ENCODE measurements at regions not wholly inside any gene's neighbourhood (a gene's known extent, or its start where the extent isn't known, plus 50 kb on each side); places are given as distances from the start of the nearest gene placed in this dataset.

DNA sequence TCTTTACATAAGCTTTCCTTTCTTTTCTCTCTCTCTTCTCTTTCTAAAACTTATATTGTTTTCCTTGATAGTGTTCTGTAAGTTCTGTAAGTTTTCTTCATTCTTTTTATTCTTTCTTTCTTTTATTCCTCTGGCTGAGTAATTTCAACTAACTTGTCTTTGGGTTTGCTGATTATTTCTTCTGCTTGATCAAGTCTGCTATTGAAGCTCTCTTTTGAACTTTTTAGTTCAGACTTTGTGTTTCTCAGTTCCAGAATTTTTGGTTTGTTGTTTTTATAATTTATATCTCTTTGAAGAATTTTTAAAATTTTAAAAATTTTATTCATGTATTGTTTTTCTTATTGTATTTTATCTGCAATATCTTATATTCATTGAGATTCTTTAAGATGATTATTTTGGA, 795.8 kb upstream of the SALL3 start:
- no peaks in the 10 kb centered on the region for H3K27me3 Mint-ChIP-seq
- intact Hi-C loops (cut with micrococcal nuclease): no loop called here
- POLR2A ChIA-PET: no interaction called here
- no peaks in the 10 kb centered on the region for H3K36me3 Mint-ChIP-seq
- no peak overlapping the region for H3K27ac Mint-ChIP-seq
- H3K4me1 Mint-ChIP-seq (ENCODE audit: low read depth): no peaks in the 10 kb centered on the region
- DNase-seq: no peak
- H3K9me3 Mint-ChIP-seq: peaks cover 24% of the 10 kb centered on the region
- CTCF ChIA-PET: no interaction called here
- no peak overlapping the region for H3K4me3 Mint-ChIP-seq

DNA sequence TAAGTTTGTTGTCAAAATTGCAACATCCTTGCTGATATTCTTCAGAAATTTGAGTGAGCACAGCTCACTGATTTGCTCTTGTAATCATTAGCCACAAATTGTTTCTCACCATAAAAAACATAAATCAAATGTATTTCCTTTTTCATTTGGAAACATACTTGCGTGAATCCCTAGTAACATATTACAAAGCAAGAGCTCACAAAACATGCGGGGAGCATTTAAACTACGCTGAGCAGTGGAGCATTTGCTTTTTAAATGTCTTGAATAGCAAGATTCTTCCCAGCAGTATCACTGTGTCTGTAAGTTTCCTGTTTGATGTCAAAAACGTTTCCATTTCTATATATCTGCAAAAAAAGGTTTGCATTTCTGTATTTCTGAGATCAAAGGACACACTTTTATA, 788.3 kb upstream of the SALL3 start:
- CTCF ChIA-PET: no interaction called here
- peaks cover 5% of the 10 kb centered on the region for H3K9me3 Mint-ChIP-seq
- no peaks in the 10 kb centered on the region for H3K36me3 Mint-ChIP-seq
- no peaks in the 10 kb centered on the region for H3K27me3 Mint-ChIP-seq
- no peaks in the 10 kb centered on the region for H3K4me1 Mint-ChIP-seq (ENCODE audit: low read depth)
- H3K27ac Mint-ChIP-seq: no peak overlapping the region
- no peak for DNase-seq
- POLR2A ChIA-PET: no interaction called here
- H3K4me3 Mint-ChIP-seq: no peak overlapping the region
- intact Hi-C loops (cut with micrococcal nuclease): no loop called here

- no peak overlapping the region for H3K4me3 Mint-ChIP-seq
- POLR2A ChIA-PET: no interaction called here
- H3K4me1 Mint-ChIP-seq (ENCODE audit: low read depth): no peaks in the 10 kb centered on the region
- no peaks in the 10 kb centered on the region for H3K27me3 Mint-ChIP-seq
- intact Hi-C loops (cut with micrococcal nuclease): no loop called here
- DNase-seq: no peak
- no peaks in the 10 kb centered on the region for H3K36me3 Mint-ChIP-seq
- CTCF ChIA-PET: no interaction called here
- H3K27ac Mint-ChIP-seq: no peak overlapping the region
- H3K9me3 Mint-ChIP-seq: peaks cover 5% of the 10 kb centered on the region
Measured at GRCh38 chr18:78192054-78192453, 787.6 kb upstream of the SALL3 start.

- no peak overlapping the region for H3K4me3 Mint-ChIP-seq
- no peak overlapping the region for H3K27ac Mint-ChIP-seq
- no peaks in the 10 kb centered on the region for H3K36me3 Mint-ChIP-seq
- POLR2A ChIA-PET: no interaction called here
- no peaks in the 10 kb centered on the region for H3K4me1 Mint-ChIP-seq (ENCODE audit: low read depth)
- no peaks in the 10 kb centered on the region for H3K27me3 Mint-ChIP-seq
- peaks cover 4% of the 10 kb centered on the region for H3K9me3 Mint-ChIP-seq
- CTCF ChIA-PET: interaction anchor here (1.4 kb wide), 1 partner anchor 8 kb away, joined by 3 read pairs; no protein-coding TSS in a partner anchor
- DNase-seq: no peak
- intact Hi-C loops (cut with micrococcal nuclease): no loop called here
Measured at GRCh38 chr18:78196280-78196679, 783.3 kb upstream of the SALL3 start.

GRCh38 chr18:78199002-78199401, 780.6 kb upstream of the SALL3 start:
- POLR2A ChIA-PET: no interaction called here
- CTCF ChIA-PET: no interaction called here
- intact Hi-C loops (cut with micrococcal nuclease): no loop called here
- no peak overlapping the region for H3K27ac Mint-ChIP-seq
- no peak for DNase-seq
- no peaks in the 10 kb centered on the region for H3K4me1 Mint-ChIP-seq (ENCODE audit: low read depth)
- no peaks in the 10 kb centered on the region for H3K36me3 Mint-ChIP-seq
- H3K4me3 Mint-ChIP-seq: no peak overlapping the region
- no peaks in the 10 kb centered on the region for H3K27me3 Mint-ChIP-seq
- peaks cover 18% of the 10 kb centered on the region for H3K9me3 Mint-ChIP-seq

GRCh38 chr18:78199611-78200010, 780.0 kb upstream of the SALL3 start:
- Mint-ChIP-seq H3K27me3 (no peaks in the 10 kb centered on the region), H3K36me3 (no peaks in the 10 kb centered on the region), H3K9me3 (peaks cover 18% of the 10 kb centered on the region), H3K27ac (no peak overlapping the region), H3K4me1 (ENCODE audit: low read depth) (no peaks in the 10 kb centered on the region), H3K4me3 (no peak overlapping the region)
- intact Hi-C loops (cut with micrococcal nuclease): no loop called here
- ChIA-PET CTCF (no interaction called here), POLR2A (no interaction called here)
- no peak for DNase-seq

GRCh38 chr18:78207942-78208341, 771.7 kb upstream of the SALL3 start:
- CTCF ChIA-PET: no interaction called here
- Mint-ChIP-seq H3K4me1 (ENCODE audit: low read depth) (no peaks in the 10 kb centered on the region), H3K9me3 (no peaks in the 10 kb centered on the region), H3K27me3 (no peaks in the 10 kb centered on the region), H3K36me3 (no peaks in the 10 kb centered on the region), H3K4me3 (no peak overlapping the region), H3K27ac (no peak overlapping the region)
- intact Hi-C loops (cut with micrococcal nuclease): no loop called here
- DNase-seq: no peak
- POLR2A ChIA-PET: no interaction called here

DNA sequence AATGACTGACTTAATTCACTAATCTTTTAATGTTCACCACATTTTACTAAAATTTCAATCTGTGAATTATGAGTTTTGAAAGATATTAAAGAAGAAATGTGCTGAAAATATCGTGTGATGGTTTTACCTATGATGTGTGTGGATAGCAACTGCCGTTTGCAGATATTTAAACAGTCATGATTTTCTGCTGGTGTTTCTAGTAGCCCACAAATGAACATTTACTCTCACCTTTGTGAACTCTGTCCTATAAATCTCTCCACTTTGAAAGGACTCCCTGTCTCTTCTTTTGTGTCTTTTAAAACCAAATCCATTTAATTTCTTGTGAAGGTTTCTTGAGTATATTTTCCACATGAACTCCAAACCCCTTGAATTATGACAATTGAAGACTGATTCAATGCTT, 771.2 kb upstream of the SALL3 start:
- Mint-ChIP-seq H3K4me3 (no peak overlapping the region), H3K27ac (no peak overlapping the region), H3K36me3 (no peaks in the 10 kb centered on the region), H3K27me3 (no peaks in the 10 kb centered on the region), H3K4me1 (ENCODE audit: low read depth) (no peaks in the 10 kb centered on the region), H3K9me3 (no peaks in the 10 kb centered on the region)
- DNase-seq: no peak
- intact Hi-C loops (cut with micrococcal nuclease): no loop called here
- ChIA-PET CTCF (no interaction called here), POLR2A (no interaction called here)

DNA sequence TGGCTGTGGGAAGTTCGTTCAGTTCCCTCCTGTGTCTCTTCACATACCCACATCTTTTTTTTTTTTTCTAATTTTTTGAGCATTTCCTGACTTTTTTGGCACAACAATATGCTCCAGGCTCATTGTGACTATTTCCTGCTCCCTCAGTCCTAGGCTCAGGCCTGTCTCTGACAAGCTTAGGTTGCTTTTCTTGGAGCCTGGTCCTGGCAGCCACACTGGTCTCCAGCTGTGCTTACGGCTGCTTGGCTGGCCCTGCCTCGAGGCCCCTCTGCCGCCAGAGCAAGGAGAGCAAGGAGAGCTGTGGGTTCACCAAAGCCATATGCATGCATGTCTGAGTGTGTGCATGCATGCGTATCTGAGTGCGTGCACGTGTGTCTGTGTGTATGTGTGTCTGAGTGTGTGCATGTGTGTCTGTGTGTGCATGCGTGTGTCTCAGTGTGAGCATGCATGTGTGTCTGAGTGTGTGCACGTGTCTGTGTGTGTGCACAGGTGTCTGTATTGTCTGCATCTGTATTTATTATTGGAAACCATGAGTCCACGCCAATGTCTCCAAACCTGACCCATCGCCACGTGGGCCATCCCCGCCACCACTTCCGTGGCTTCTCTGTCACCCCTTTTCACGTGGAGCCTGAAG, 766.1 kb upstream of the SALL3 start:
- Mint-ChIP-seq H3K27ac (no peak overlapping the region), H3K36me3 (no peaks in the 10 kb centered on the region), H3K4me3 (no peak overlapping the region), H3K27me3 (no peaks in the 10 kb centered on the region), H3K4me1 (ENCODE audit: low read depth) (no peaks in the 10 kb centered on the region), H3K9me3 (no peaks in the 10 kb centered on the region)
- no peak for DNase-seq
- POLR2A ChIA-PET: no interaction called here
- CTCF ChIA-PET: no interaction called here
- intact Hi-C loops (cut with micrococcal nuclease): no loop called here

- H3K27ac Mint-ChIP-seq: no peak overlapping the region
- intact Hi-C loops (cut with micrococcal nuclease): no loop called here
- CTCF ChIA-PET: no interaction called here
- no peaks in the 10 kb centered on the region for H3K36me3 Mint-ChIP-seq
- H3K4me3 Mint-ChIP-seq: no peak overlapping the region
- no peak for DNase-seq
- no peaks in the 10 kb centered on the region for H3K27me3 Mint-ChIP-seq
- no peaks in the 10 kb centered on the region for H3K4me1 Mint-ChIP-seq (ENCODE audit: low read depth)
- POLR2A ChIA-PET: no interaction called here
- H3K9me3 Mint-ChIP-seq: no peaks in the 10 kb centered on the region
Measured at GRCh38 chr18:78221496-78221895, 758.1 kb upstream of the SALL3 start.

DNA sequence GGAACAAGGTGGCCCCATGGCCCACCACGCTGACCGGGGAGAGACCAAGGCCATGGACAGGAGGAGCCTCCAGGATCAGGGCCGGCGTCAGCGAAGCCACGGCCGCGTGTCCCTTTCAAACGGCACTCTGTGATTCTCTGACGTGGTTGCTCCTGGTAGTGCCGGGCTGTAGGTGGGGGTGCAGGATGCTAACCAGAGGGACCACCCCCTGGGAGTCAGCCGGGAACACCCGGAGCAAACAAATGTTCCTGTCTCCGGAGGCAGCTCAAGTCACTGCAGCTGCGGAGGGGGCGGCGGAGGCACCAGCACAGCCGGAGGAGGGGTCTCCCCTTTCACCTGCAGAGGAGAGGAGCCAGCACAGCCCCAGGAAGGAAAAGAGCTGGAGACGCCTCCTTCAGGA, 750.6 kb upstream of the SALL3 start:
- H3K4me3 Mint-ChIP-seq: no peak overlapping the region
- POLR2A ChIA-PET: no interaction called here
- no peaks in the 10 kb centered on the region for H3K4me1 Mint-ChIP-seq (ENCODE audit: low read depth)
- no peak for DNase-seq
- peaks cover 7% of the 10 kb centered on the region for H3K27me3 Mint-ChIP-seq
- intact Hi-C loops (cut with micrococcal nuclease): no loop called here
- no peaks in the 10 kb centered on the region for H3K36me3 Mint-ChIP-seq
- CTCF ChIA-PET: no interaction called here
- no peak overlapping the region for H3K27ac Mint-ChIP-seq
- peaks cover 8% of the 10 kb centered on the region for H3K9me3 Mint-ChIP-seq

- ChIA-PET CTCF (no interaction called here), POLR2A (no interaction called here)
- intact Hi-C loops (cut with micrococcal nuclease): no loop called here
- Mint-ChIP-seq H3K27ac (no peak overlapping the region), H3K36me3 (no peaks in the 10 kb centered on the region), H3K27me3 (peaks cover 7% of the 10 kb centered on the region), H3K9me3 (peaks cover 8% of the 10 kb centered on the region), H3K4me3 (no peak overlapping the region), H3K4me1 (ENCODE audit: low read depth) (no peaks in the 10 kb centered on the region)
- no peak for DNase-seq
Measured at GRCh38 chr18:78230911-78231310, 748.7 kb upstream of the SALL3 start.

DNA sequence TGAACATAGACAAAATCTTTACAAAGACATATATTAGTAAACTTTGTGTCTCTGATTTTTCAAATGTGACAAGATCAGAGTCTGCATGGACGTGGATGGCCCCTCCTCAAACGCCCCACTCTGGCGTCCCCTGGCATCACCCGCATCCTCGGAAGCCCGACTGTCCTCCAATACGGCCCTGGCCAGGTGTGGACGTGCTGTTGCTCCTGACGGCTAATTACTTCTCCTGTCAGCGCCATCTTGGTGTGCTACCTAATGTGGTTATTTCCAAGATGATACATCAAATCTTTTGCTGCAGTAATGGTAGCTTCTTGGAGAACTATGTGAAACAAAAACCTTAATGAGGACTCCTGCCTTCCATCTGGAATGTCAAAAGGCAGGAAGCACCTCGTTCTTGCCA, 747.4 kb upstream of the SALL3 start:
- H3K36me3 Mint-ChIP-seq: no peaks in the 10 kb centered on the region

GRCh38 chr18:78237864-78238263, 741.8 kb upstream of the SALL3 start:
- ChIA-PET CTCF (no interaction called here), POLR2A (no interaction called here)
- Mint-ChIP-seq H3K27ac (no peak overlapping the region), H3K36me3 (no peaks in the 10 kb centered on the region), H3K4me3 (no peak overlapping the region), H3K4me1 (ENCODE audit: low read depth) (no peaks in the 10 kb centered on the region), H3K9me3 (peaks cover 13% of the 10 kb centered on the region), H3K27me3 (peaks cover 3% of the 10 kb centered on the region)
- intact Hi-C loops (cut with micrococcal nuclease): no loop called here
- DNase-seq: no peak

More for the DNA sequence above, 747.4 kb upstream of the SALL3 start:
- Mint-ChIP-seq H3K4me1 (ENCODE audit: low read depth) (no peaks in the 10 kb centered on the region), H3K4me3 (no peak overlapping the region), H3K9me3 (peaks cover 8% of the 10 kb centered on the region), H3K27ac (no peak overlapping the region), H3K27me3 (peaks cover 7% of the 10 kb centered on the region)
- POLR2A ChIA-PET: no interaction called here
- intact Hi-C loops (cut with micrococcal nuclease): no loop called here
- CTCF ChIA-PET: no interaction called here
- no peak for DNase-seq
